ENCODE measurements at regions not wholly inside any gene's neighbourhood (a gene's known extent, or its start where the extent isn't known, plus 50 kb on each side); places are given as distances from the start of the nearest gene placed in this dataset.

DNA sequence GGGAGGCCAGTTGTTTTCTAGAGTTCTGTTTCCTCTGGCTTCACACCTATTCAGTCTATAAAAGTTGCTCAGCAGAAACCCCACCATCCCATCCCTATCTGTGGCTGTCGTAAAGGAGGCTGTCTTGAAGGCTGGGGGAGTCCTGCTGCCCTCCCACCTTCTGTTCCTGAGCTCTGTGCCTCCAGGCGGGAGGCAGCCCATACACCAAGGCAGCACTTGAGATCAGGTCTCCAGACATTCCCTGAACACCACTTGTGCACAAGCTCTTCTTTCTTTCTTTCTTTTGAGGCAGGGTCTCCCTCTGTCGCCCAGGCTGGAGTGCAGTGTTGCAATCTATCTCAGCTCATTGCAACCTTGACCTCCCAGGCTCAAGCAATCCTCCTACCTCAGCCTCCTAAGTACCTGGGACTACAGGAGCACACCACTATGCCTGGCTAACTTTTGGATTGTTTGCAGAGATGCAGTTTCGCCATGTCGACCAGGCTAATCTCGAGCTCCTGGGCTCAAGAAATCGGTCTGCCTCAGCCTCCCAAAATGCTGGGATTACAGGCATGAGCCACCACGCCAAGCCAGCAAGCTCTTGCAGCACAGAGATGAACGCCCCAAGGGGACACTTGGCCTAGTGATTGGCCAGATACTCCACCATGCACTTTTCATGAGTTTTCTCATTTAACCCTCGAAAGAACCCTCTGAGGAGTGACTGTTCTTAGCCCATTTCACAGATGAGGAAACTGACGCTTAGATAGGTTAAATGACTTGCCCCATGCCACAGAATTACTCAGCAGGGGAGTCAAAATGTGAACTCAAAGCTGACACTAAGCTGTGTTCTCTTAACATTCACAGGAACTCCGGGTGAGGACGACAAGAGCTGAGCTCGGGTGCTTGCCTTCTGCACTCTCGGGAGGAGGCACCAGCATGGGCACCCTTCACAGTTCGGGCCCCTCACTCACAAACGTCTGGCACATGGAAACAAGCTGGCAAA, 55.8 kb upstream of the ENPP6 start:
- TF ChIP-seq TARDBP (IDR thresholded peaks at IDR 0.05) (no peak), NFRKB (IDR thresholded peaks at IDR 0.05) (no peak), FOXM1 (IDR thresholded peaks at IDR 0.05; ENCODE audit: borderline replicate concordance) (no peak), PKNOX1 (IDR thresholded peaks at IDR 0.05) (no peak), SP1 (IDR thresholded peaks at IDR 0.05) (no peak), ARNT (IDR thresholded peaks at IDR 0.05) (no peak), BHLHE40 (IDR thresholded peaks at IDR 0.05; ENCODE audit: borderline replicate concordance) (no peak), CTBP1 (IDR thresholded peaks at IDR 0.05; ENCODE audit: borderline replicate concordance) (no peak)
